KMS-11 (cell line): ENCODE measurements at regions not wholly inside any gene's neighbourhood (a gene's known extent, or its start where the extent isn't known, plus 50 kb on each side); places are given as distances from the start of the nearest gene placed in this dataset.

Experiments
- H2AFZ ChIP-seq: fragments of 200-600 bp; sonication (generic); 2 replicates; pipeline ENCODE4 v1.6.1; 2016; ENCODE audit warnings: antibody characterized with exemption, mixed run types, low read depth
- H3K27ac ChIP-seq: fragments of 200-600 bp; sonication (generic); 2 replicates; pipeline ENCODE4 v1.6.1; 2016; ENCODE audit warnings: mild to moderate bottlenecking, mixed run types
- H3K27me3 ChIP-seq: fragments of 200-600 bp; sonication (generic); 2 replicates; pipeline ENCODE4 v1.6.1; 2017; ENCODE audit warnings: mild to moderate bottlenecking, low read depth, mixed run types, moderate library complexity; ENCODE audit not compliant: insufficient read depth
- H3K36me3 ChIP-seq: fragments of 200-600 bp; sonication (generic); 2 replicates; pipeline ENCODE4 v1.6.1; 2017; ENCODE audit warnings: mild to moderate bottlenecking, mixed run types; ENCODE audit not compliant: insufficient read depth
- H3K4me1 ChIP-seq: fragments of 200-600 bp; sonication (generic); 2 replicates; pipeline ENCODE4 v1.6.1; 2016; ENCODE audit warnings: mild to moderate bottlenecking, low read depth, mixed run types; ENCODE audit not compliant: poor library complexity, severe bottlenecking
- H3K4me2 ChIP-seq: fragments of 200-600 bp; sonication (generic); 2 replicates; pipeline ENCODE4 v1.7.0; 2016; ENCODE audit warnings: mild to moderate bottlenecking, mixed run types
- H3K4me3 ChIP-seq: fragments of 200-600 bp; sonication (generic); IDR thresholded peaks from 2 replicates; pipeline ENCODE4 v1.6.1; 2017; ENCODE audit warnings: low read depth, low read length, mixed read lengths; ENCODE audit not compliant: insufficient read depth
- H3K79me2 ChIP-seq: fragments of 200-600 bp; sonication (generic); 2 replicates; pipeline ENCODE4 v1.6.1; 2016; ENCODE audit warnings: low read depth, mixed run types; ENCODE audit not compliant: insufficient read depth
- H3K9ac ChIP-seq: fragments of 200-600 bp; sonication (generic); 2 replicates; pipeline ENCODE4 v1.6.1; 2016; ENCODE audit warnings: mild to moderate bottlenecking, mixed run types
- H4K20me1 ChIP-seq: fragments of 200-600 bp; sonication (generic); 2 replicates; pipeline ENCODE4 v1.6.1; 2016; ENCODE audit warnings: mild to moderate bottlenecking, mixed run types; ENCODE audit not compliant: insufficient read depth
- CTCF ChIP-seq: fragments of 200-600 bp; sonication (generic); conservative IDR thresholded peaks from 2 replicates; pipeline ENCODE4 v1.6.1; 2017; ENCODE audit warnings: low read depth, mild to moderate bottlenecking, antibody characterized with exemption, low read length, moderate library complexity, mixed read lengths

GRCh38 chr6:27558028-27558724, 85.3 kb upstream of the ZNF184 start:
- Histone ChIP-seq H3K4me2 (no peak overlapping the region), H3K36me3 (no peaks in the 10 kb centered on the region), H2AFZ (no peak overlapping the region), H3K27me3 (no peaks in the 10 kb centered on the region), H3K79me2 (no peaks in the 10 kb centered on the region), H4K20me1 (no peaks in the 10 kb centered on the region), H3K9ac (no peak overlapping the region), H3K4me3 (no peak overlapping the region), H3K4me1 (no peaks in the 10 kb centered on the region), H3K27ac (no peak overlapping the region)
- no peak for TF ChIP-seq CTCF

- no peaks in the 10 kb centered on the region for H4K20me1 ChIP-seq
- no peak overlapping the region for H3K4me2 ChIP-seq
- no peak overlapping the region for H2AFZ ChIP-seq
- no peak overlapping the region for H3K9ac ChIP-seq
- no peaks in the 10 kb centered on the region for H3K27me3 ChIP-seq
- no peaks in the 10 kb centered on the region for H3K79me2 ChIP-seq
- no peak for TF ChIP-seq CTCF
- H3K4me1 ChIP-seq: no peaks in the 10 kb centered on the region
- no peak overlapping the region for H3K27ac ChIP-seq
- H3K36me3 ChIP-seq: no peaks in the 10 kb centered on the region
- no peak overlapping the region for H3K4me3 ChIP-seq
These were observed 83.5 kb upstream of the ZNF184 start for GRCh38 chr6:27556406-27556805.

GRCh38 chr6:27553123-27553904, 80.4 kb upstream of the ZNF184 start:
- no peak overlapping the region for H3K9ac ChIP-seq
- no peaks in the 10 kb centered on the region for H4K20me1 ChIP-seq

GRCh38 chr6:27551607-27552006, 78.7 kb upstream of the ZNF184 start:
- TF ChIP-seq CTCF: no peak
- Histone ChIP-seq H3K4me3 (no peak overlapping the region), H4K20me1 (no peaks in the 10 kb centered on the region)

More at GRCh38 chr6:27553123-27553904, 80.4 kb upstream of the ZNF184 start:
- Histone ChIP-seq H2AFZ (no peak overlapping the region), H3K4me2 (no peak overlapping the region), H3K27me3 (no peaks in the 10 kb centered on the region), H3K79me2 (no peaks in the 10 kb centered on the region), H3K27ac (no peak overlapping the region), H3K4me1 (no peaks in the 10 kb centered on the region), H3K4me3 (no peak overlapping the region), H3K36me3 (no peaks in the 10 kb centered on the region)
- TF ChIP-seq CTCF: no peak

More at GRCh38 chr6:27551607-27552006, 78.7 kb upstream of the ZNF184 start:
- H3K4me2 ChIP-seq: no peak overlapping the region
- H3K27me3 ChIP-seq: no peaks in the 10 kb centered on the region
- no peaks in the 10 kb centered on the region for H3K36me3 ChIP-seq
- H3K27ac ChIP-seq: no peak overlapping the region
- no peaks in the 10 kb centered on the region for H3K4me1 ChIP-seq
- no peak overlapping the region for H2AFZ ChIP-seq
- H3K9ac ChIP-seq: no peak overlapping the region
- H3K79me2 ChIP-seq: no peaks in the 10 kb centered on the region
